ENCODE measurements at regions not wholly inside any gene's neighbourhood (a gene's known extent, or its start where the extent isn't known, plus 50 kb on each side); places are given as distances from the start of the nearest gene placed in this dataset.

- no peak for TF ChIP-seq CTCF (conservative IDR thresholded peaks at IDR 0.05)
- no peak for TF ChIP-seq ZFX (IDR thresholded peaks at IDR 0.05)
Measured at GRCh38 chr18:28469946-28470345, 293.0 kb upstream of the CDH2 start.
